ENCODE measurements at regions not wholly inside any gene's neighbourhood (a gene's known extent, or its start where the extent isn't known, plus 50 kb on each side); places are given as distances from the start of the nearest gene placed in this dataset.

GRCh38 chr22:48836673-48837340 is 990.9 kb downstream of the BRD1 start:
- TF ChIP-seq CTCF (IDR thresholded peaks at IDR 0.05; ENCODE audit: low read depth, low read length): no peak
- Histone ChIP-seq H3K4me1 (ENCODE audit: low read depth) (no peaks in the 10 kb centered on the region), H3K9me3 (ENCODE audit: low read depth) (no peaks in the 10 kb centered on the region), H3K27ac (no peak overlapping the region), H3K27me3 (no peaks in the 10 kb centered on the region), H3K4me3 (no peak overlapping the region), H3K36me3 (no peaks in the 10 kb centered on the region)
- no peak for DNase-seq (ENCODE audit: low read depth in 1 of 2, low spot score in 1 of 2)

- no peaks in the 10 kb centered on the region for H3K36me3 ChIP-seq
- no peak overlapping the region for H3K27ac ChIP-seq
- H3K4me1 ChIP-seq (ENCODE audit: low read depth): no peaks in the 10 kb centered on the region
- no peaks in the 10 kb centered on the region for H3K9me3 ChIP-seq (ENCODE audit: low read depth)
- TF ChIP-seq CTCF (IDR thresholded peaks at IDR 0.05; ENCODE audit: low read depth, low read length): no peak
- no peak for DNase-seq (ENCODE audit: low read depth in 1 of 2, low spot score in 1 of 2)
- no peak overlapping the region for H3K4me3 ChIP-seq
- no peaks in the 10 kb centered on the region for H3K27me3 ChIP-seq
These were observed 991.6 kb downstream of the BRD1 start for GRCh38 chr22:48835857-48836672.

- Histone ChIP-seq H3K27ac (no peak overlapping the region), H3K27me3 (no peaks in the 10 kb centered on the region), H3K4me1 (ENCODE audit: low read depth) (no peaks in the 10 kb centered on the region), H3K4me3 (no peak overlapping the region), H3K9me3 (ENCODE audit: low read depth) (no peaks in the 10 kb centered on the region), H3K36me3 (no peaks in the 10 kb centered on the region)
- DNase-seq (ENCODE audit: low read depth in 1 of 2, low spot score in 1 of 2): no peak
- no peak for TF ChIP-seq CTCF (IDR thresholded peaks at IDR 0.05; ENCODE audit: low read depth, low read length)
These were observed 992.3 kb downstream of the BRD1 start for GRCh38 chr22:48835364-48835763.

GRCh38 chr22:48834404-48834803 is 993.3 kb downstream of the BRD1 start:
- H3K27ac ChIP-seq: no peak overlapping the region
- no peak overlapping the region for H3K4me3 ChIP-seq
- H3K4me1 ChIP-seq (ENCODE audit: low read depth): no peaks in the 10 kb centered on the region
- DNase-seq (ENCODE audit: low read depth in 1 of 2, low spot score in 1 of 2): no peak
- H3K27me3 ChIP-seq: no peaks in the 10 kb centered on the region
- H3K9me3 ChIP-seq (ENCODE audit: low read depth): no peaks in the 10 kb centered on the region
- no peak for TF ChIP-seq CTCF (IDR thresholded peaks at IDR 0.05; ENCODE audit: low read depth, low read length)
- no peaks in the 10 kb centered on the region for H3K36me3 ChIP-seq

GRCh38 chr22:48832592-48832991 is 995.1 kb downstream of the BRD1 start:
- Histone ChIP-seq H3K4me1 (ENCODE audit: low read depth) (no peaks in the 10 kb centered on the region), H3K4me3 (no peak overlapping the region), H3K9me3 (ENCODE audit: low read depth) (no peaks in the 10 kb centered on the region), H3K36me3 (no peaks in the 10 kb centered on the region), H3K27ac (no peak overlapping the region), H3K27me3 (no peaks in the 10 kb centered on the region)
- no peak for DNase-seq (ENCODE audit: low read depth in 1 of 2, low spot score in 1 of 2)
- no peak for TF ChIP-seq CTCF (IDR thresholded peaks at IDR 0.05; ENCODE audit: low read depth, low read length)
